T-helper 9 cell (primary cell): ENCODE measurements at regions not wholly inside any gene's neighbourhood (a gene's known extent, or its start where the extent isn't known, plus 50 kb on each side); places are given as distances from the start of the nearest gene placed in this dataset.

Experiments used
- DNase-seq: peaks from one replicate; pipeline ENCODE4 v3.0.0-alpha.2; 2020

DNA sequence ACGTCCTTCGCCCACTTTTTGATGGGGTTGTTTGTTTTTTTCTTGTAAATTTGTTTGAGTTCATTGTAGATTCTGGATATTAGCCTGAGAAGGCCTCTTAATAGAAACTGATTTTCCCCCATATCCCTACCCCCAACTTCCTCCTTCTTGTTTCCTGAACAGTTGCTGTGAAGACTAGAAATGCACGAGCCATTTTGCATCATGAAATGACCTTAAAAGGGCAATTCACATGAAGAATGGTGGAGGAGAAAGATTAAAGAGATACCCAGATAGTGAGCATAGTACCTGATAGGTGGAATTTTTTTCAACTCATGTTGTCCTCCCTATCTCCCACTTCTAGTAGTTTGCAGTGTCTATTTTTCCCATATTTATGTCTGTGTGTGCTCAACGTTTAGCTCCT, 55.2 kb upstream of the KCNH8 start:
- DNase-seq = no peak

DNA sequence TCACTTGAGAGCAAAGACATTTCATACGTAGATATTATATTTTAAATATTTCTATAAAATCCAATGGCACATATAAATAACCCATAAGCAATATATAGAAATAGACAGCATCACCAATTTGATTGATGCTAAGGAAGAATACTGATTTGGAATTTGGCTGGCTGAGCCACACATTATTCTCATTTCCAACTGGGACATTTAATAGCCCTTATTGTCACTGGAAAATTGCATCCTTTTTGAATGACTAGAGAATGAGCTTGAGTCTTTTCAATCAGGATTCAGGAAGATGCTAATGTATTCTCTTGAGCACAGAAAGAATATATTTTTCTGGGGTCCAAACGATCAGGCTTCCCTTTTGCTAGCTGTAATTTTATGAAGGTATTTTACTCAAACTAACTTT, 70.9 kb upstream of the KCNH8 start:
- no peak for DNase-seq

DNA sequence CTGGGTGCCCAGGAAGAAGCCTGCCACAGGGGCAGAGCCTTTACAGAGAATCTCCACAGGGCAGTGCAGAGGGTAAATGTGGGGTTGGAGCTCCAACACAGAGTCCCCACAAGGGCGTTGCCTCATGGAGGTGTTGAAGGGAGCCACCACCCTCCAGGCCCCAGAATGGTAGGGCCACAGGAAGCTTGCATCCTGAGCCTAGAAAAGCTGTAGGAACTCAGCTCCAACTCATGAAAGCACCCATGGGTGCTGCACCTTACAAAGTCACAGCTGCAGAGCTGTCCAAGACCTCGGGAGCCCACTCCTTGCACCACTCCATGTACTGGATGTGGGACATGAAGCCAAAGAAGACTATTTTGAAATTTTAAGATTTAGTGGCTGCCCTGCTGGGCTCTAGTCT, 73.3 kb upstream of the KCNH8 start:
- DNase-seq = no peak

DNA sequence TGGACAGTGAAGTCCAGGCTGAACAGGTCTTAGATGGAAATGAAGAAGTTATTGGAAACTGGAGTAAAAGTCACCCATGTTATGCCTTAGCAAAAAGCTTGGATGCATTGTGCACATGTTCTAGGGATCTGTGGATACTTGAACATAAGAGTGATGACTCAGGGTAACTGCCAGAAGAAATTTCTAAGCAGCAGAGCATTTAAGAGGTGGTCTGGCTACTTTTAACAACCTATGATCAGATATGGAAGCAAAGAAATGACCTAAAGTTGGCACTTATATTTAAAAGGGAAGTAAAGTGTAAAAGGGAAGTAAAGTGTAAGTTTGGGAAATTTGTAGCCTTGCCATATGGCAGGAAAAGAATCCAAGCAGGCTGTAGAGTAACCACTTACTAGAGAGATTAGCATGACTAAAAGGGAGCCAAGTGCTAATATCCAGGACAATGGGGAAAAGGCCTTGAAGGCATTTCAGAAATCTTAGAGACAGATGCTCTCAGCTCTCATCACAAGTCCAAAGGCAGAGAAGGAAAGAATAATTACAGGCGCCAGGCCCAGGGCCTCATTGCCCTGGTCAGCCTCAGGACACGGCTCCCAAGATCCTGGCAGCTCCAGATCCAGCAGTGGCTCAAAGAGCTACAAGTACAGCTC, 73.9 kb upstream of the KCNH8 start:
- DNase-seq = no peak

DNA sequence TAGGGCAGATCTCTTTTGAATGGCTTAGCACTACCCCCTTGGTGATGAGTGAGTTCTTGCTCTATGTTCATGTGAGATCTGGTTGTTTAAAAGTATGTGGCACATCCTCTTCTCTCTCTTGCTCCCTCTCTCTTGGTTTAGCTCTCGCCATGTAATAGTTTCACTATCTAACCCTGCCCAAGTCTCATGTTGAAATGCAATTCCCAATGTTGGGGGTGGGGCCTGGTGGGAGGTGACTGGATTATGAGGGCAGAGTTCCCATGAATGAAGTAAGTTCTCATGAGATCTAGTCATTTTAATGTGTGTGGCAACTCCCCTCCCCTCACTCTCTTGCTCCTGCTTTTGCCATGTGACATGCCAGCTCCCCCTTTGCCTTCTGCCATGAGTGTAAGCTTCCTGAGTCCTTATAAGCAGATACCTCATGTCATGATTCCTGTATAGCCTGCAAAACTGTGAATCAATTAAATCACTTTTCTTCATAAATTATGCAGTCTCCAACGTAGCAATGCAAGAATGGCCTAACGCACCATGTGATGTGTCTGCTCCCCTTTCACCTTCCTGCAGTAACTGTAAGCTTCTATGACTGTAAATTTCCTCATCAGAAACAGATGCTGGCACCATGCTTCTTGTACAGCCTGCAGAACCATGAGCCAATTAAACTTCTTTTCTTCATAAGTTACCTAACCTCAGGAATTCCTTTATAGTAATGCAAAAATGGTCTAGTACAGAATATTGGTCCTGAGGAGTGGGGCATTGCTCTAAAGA, 74.8 kb upstream of the KCNH8 start:
- DNase-seq = no peak

DNA sequence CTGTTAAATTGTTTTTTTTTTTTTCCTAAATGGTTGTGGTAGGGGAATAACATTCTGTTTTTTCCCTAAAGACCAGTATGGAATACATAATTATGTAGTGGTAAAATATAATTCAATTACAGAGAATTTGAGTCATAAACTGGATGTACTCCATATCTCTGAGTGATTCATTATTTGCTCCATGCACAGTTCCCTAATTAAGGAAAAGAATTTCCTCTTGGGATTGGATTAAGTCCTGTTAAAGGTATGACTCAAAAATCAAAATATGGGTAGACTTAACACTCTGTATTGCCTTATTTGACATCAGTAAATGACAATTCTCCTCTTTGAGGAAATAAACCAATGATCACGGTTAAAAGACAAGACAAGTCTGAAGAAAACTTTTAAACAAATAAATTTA, 78.0 kb upstream of the KCNH8 start:
- no peak for DNase-seq

DNA sequence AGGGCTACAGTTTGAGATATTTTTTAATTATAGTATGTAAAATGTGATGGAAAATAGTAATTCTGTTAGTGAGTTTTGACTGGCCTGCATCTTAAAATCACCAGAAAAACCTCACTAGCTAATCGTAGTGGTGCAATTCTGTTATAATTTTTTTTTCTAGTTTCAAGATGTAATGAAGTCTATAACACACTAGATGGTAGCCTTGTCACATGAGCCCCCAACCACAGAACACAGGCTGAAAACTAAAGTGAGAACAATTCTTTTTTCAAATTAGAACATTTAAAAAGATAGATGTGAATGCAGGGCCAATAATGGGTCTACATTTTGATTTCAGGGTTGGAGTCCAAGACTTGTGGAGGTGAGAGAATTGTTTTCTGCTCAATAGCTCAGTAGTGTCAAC, 83.3 kb upstream of the KCNH8 start:
- DNase-seq = no peak

DNA sequence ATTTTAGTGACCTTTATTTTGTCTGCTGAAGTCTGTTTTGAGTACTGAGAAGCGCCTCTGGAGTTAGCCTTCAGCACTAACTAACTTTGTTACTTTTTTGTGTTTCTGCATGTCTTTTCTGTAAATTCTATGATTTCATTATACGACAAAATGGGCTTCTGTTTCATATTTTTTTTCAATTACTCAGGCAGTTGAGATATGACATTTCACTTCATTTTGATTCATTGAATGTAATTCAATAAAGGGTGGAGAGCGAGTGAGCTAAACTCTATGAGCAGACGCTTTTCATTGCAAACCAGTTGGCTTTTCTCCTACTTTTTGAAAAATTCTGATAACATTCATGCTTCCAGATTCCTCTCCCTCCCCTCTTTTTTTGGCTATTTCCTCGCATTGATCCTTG, 84.4 kb upstream of the KCNH8 start:
- no peak for DNase-seq

DNA sequence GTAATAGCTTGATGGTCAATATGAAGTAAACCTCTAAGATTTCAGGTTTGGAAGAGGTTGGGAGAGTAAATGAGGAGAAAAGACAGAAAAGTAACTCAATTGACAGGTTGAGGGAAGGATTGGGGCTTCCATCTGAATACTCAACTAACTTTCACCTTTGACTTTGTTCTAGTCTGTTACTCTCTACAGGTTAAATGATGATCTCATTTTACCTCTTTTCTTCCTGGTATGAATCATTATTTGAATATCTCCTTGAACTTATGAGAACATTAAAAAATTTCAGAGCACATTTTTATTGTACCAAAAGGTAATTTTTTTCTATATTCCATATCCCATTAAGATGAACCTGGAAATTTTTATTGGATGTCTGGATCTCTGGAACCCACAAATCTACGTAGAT, 87.9 kb upstream of the KCNH8 start:
- DNase-seq = no peak

DNA sequence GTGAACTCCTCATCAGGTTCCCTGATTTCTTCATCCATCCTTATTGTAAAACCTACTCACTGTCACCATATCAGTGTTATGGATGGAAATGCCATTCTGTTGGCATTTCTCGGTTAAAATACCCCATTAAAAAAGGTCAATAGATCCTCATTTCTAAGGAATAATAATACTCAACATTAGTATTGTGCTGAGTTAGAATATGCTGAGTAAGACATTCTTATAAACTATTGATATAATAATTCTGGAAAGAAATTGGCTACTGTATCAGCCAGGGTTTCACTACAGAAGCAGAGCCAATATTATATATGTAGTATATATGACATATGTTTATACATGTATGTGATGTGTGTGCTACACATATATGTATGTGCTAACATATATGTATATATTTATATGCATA, 95.4 kb upstream of the KCNH8 start:
- no peak for DNase-seq

DNA sequence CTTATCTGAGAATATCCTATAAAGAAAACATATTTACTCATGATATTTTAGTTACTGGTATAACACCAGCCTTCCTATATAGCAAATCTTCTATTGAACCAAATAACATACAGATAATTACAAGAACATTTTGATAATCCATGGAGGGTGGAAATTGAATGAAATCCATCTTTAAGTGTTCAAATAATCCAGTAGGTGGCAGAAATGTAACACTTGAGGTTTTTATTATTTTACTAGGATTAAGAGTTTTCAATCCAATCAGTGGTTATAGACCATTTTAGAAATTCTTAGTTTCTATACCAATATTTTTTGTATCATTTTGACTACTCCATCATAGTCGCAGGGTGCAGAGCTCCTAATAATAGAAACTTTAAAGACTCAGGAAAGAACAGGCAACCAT, 101.9 kb upstream of the KCNH8 start:
- no peak for DNase-seq

DNA sequence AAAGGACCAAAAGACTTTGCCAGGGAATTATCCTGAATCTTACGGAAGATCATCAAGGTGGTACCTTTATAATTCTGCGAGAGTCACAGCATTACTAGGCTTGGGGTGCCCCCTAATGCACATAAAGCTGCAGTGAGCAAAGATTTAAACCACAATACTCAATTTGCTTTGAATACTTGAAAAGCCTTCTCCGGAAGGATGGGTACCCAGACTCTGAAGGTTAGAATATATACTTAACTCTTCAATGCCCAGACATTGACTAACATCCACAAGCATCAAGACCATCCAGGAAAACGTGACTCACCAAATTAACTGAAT, 117.8 kb upstream of the KCNH8 start:
- no peak for DNase-seq

DNA sequence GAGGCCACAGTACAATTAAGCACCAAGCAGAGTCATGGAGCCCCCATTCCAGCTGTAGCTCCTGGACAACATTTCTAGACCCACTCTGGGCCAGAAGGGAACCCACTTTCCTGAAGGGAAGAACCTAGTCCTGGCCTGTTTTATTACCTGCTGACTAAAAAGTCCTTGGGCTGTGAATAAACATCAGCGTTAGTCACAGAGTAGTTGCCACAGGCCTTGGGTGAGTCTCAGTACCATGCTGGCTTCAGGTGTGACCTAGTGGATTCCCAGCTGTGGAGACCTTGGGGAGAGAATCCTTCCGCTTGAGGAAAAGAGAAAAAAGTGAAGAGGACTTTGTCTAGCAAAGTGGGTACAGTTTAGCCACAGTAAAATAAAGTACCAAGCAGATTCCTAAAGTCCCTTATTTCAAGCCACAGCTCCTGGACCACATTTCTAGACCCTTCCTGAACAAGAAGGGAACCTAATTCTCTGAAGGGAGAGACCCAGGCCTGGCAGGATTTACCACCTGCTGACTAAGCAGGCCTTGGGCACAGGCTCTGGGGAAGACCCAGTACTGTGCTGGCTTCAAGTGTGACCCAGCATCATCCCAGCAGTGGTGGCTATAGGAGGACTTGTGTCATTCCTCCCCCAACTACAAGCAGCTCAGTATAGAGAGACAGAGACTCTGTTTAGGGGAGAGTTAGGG, 118.3 kb upstream of the KCNH8 start:
- DNase-seq = no peak

DNA sequence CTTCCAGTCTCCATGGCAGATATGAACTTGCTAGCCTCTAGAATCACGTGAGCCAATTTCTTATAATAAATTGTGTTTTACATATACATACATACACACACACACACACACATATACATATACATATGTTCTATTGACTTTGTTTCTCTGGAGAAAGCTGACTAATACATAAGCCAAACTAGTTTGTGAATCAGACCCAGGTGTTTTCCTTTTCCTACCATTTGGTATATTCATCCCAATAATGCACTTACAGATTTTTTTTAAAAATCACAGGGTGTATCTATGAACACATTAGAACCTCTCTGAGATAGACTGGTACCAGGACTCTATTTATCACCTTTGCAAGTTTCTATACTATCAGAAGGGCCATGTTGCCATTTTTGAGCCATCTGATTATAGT, 122.9 kb upstream of the KCNH8 start:
- no peak for DNase-seq

DNA sequence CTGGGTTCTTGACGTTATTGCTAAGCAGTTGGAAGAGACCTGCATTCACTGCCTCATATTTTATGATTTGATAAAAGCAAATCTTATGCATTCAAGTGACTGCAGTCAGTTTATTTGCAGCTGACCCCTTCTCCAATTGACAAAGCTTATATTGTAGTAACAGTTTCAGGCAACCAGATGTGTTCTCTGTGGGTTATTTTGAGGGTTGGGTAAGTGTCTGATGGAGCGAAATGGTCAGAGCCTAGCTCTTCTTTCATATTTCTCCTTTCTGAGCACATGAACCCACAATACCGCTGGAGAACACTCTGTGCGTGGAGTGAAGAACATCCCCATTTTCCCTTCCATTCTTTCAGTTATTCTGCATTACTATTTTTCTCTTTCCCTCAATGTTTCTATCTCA, 125.8 kb upstream of the KCNH8 start:
- DNase-seq = no peak

DNA sequence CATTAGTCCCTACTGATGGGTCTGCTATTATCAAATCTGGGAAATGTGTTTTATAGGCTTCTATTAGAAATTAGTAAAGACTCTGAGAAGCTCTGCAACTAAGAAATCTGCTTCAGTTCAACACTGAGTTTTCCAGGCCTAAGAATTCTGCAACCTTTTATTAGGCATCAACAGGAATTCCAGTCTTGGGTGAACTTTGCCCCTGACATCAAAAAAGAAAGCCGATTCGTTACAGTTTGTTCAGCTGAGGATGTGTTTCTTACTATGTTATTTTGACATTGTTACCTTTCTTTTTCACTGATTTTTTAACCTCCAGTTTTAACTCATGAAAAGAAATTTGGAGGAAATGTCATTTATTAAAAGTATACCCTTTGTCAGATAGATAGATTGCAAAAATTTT, 131.5 kb upstream of the KCNH8 start:
- no peak for DNase-seq

DNA sequence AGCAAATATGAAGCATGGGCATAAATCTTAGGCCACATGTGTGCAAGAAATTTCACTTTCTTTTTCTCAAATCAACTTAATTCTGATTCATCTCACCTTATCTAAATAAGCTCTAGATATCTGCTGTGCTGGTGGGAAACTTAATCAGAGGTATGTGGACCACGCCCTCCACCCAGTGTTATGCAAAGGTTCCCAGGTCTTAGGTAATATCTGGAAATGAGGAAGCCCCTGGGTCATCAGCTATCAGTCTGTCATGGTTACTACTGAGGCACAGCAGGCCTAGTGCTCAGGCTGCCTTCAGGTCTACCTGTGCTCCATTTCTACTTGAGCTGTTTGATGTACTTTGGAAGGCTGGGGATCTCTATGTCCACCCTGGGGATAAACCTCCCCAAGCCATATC, 134.4 kb upstream of the KCNH8 start:
- DNase-seq = no peak

DNA sequence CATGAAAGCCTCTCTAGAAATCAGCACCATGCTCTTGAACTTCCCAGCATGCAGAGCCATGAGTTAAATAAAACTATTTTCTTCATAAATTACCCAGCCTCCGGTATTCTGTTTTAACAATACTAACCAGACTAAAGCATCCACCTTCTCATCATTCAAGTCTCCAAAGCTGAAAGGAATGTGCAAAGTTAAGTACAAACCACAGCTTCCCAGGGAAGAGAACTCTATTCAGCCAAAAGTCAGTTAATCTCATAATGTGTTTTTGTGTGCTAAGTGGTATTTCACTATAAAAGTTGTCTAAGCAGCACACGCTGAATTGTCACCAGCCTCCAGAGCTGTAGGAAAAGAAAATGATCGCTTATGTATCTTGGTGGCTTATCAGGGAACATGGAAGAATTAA, 135.5 kb upstream of the KCNH8 start:
- DNase-seq = no peak

DNA sequence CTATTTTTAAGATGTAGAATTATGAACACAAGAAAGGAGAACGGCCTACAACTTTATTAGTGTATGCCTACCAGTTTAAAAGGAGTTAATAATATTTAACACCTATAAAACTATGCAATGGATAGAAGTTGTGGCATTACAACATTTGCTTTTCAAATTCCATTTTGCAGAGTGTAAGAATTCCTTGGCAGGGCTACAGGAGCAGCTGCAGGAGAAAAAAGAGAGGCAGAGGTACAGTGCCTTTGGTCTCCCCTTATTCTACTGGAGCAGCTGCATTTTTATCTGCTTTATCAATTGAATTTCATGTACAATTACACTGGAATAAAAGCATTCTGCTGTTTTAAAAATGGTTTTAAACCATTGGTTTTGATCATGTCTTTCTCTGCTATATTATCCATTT, 145.7 kb upstream of the KCNH8 start:
- DNase-seq = no peak

DNA sequence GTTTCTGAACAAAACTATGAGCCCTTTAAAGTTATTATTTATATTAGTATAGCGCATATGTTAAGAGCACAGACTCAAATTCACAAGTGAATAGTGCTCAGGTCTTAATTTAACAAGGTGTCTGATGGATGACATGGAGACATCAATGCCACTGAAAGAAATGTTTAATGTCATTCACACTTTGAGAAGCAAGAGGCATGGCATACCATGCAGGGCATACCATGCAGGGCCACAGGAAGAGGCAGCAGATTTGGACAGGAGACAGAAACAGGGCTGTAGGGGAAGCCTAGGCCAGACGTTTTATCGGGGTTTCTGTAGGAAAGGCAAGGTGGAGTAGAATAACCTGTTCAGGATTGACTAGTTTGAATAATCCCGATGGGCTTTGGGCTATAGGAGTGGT, 150.2 kb upstream of the KCNH8 start:
- DNase-seq = no peak

DNA sequence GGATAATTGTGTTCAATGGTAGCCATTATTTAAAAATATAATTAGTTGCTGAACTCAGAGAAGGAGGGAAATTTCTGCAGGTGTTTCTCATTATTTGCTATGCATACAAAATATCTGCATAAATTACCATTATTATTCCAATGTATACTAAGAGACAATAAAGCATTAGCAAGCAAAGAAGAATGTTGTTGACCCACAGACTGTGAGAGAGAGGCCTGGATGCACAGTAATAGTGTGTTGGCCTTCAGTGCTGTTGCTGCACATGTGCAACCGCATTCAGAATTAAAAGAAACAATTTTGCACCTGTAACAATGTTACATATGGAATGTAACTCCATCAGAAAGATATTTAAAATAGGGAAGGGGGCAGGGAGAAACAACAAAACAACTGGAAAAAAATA, 155.6 kb upstream of the KCNH8 start:
- DNase-seq = no peak

DNA sequence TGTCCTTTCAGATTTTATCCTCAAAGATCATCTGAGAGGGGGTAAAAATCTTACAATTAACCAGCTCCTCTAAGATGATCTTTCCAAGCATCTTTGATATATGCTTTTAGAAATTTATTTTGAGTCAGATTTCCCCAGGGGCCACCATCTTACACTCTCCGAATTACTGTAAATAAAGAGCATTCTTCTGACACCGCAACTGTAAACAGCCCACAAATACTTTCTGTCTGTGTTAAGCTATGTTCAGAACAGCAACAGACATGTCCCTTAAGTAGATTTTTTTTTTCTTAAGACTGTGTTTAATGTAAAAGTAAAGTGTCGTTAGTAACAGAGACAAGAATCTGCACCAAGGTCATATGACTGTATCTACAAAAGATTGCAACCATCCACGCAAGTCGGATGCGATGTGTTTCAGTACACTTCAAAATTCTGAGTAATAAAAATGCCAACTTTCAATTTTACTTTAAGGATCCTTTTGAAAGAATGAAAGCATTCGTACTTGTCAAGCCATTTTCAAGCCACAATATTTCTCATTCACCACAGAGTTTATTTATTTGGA, 159.0 kb upstream of the KCNH8 start:
- no peak for DNase-seq

DNA sequence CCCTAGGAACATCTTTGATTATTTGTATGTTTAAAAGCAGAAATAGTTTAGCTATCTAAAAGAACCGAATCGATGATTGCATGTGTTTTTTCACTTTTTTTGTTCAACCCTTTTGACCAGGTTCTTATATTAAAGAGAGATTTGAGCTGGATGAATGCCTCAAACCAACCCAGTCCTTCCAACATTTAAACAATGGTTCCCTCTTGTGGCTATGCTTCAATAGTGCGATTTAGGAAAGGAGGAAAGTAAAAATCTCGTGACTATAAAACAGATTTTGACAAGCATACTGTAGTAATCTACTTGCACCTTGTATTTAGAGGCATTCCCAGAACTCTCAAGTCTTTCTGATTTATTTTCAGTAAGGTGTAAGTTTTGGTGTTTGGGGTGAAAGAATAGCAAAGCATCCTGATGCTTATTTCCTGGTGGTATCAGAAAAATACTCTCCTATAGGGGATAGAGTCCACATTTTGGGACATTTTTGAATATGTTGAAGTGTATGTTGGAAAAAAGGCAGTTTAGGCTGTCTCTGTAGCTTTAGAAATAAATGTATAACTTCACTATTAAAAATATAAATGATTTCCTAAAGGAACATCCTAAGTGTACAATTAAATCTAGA, 159.6 kb upstream of the KCNH8 start:
- no peak for DNase-seq
